Peyer's patch (tissue), 4 donors: ENCODE measurements at regions not wholly inside any gene's neighbourhood (a gene's known extent, or its start where the extent isn't known, plus 50 kb on each side); places are given as distances from the start of the nearest gene placed in this dataset.

Source experiments
- DNase-seq, 3 donors: peaks; one replicate each; pipeline ENCODE4 v3.0.0-alpha.2; 2017 to 2019
- H3K27ac ChIP-seq, 4 donors: fragments of 200-600 bp; sonication (generic); one replicate each; pipeline ENCODE4 v1.5.1; 2016 to 2019
- H3K27me3 ChIP-seq, 2 donors: fragments of 200-600 bp; sonication (generic); one replicate each; pipeline ENCODE4 v1.5.1; 2019
- H3K36me3 ChIP-seq, 3 donors: fragments of 200-600 bp; sonication (generic); one replicate each; pipeline ENCODE4 v1.5.1; 2016 to 2019
- H3K4me1 ChIP-seq, 4 donors: fragments of 200-600 bp; sonication (generic); one replicate each; pipeline ENCODE4 v1.5.1; 2016 to 2019
- H3K4me3 ChIP-seq, 4 donors: fragments of 200-600 bp; sonication (generic); 1 replicate in 3 of 4; 2 replicates in 1 of 4; pipeline ENCODE4 v1.5.1; 2016 to 2019; ENCODE audit warnings: mild to moderate bottlenecking in 1 of 4
- H3K9me3 ChIP-seq, 4 donors: fragments of 200-600 bp; sonication (generic); one replicate each; pipeline ENCODE4 v1.5.1; 2016 to 2019; ENCODE audit warnings: mild to moderate bottlenecking in 1 of 4
- CTCF ChIP-seq, 6 experiments: fragments of 450-650 bp in 4 of 6; fragments of 200-600 bp in 2 of 6; sonication (generic) in 1 of 6; IDR thresholded peaks; one replicate each; pipeline ENCODE4 v1.5.1; 2017 to 2019; ENCODE audit warnings: antibody characterized with exemption in 6 of 6, mild to moderate bottlenecking in 3 of 6, moderate library complexity in 1 of 6
- POLR2A ChIP-seq, 2 donors: fragments of 450-650 bp; IDR thresholded peaks; one replicate each; pipeline ENCODE4 v1.5.1; 2017; ENCODE audit warnings: antibody characterized with exemption in 2 of 2, mild to moderate bottlenecking in 2 of 2, moderate library complexity in 2 of 2

- no peak overlapping the region for H3K27ac ChIP-seq
Measured at GRCh38 chr6:169937389-169938261, 186.2 kb downstream of the ERMARD start.

GRCh38 chr6:169936355-169936975, 185.0 kb downstream of the ERMARD start:
- no peak for DNase-seq
- H3K4me1 ChIP-seq, result peaks cover 0 to 8% (median 0%) of the 10 kb centered on the region in 4 donors
- no peak overlapping the region for H3K4me3 ChIP-seq
- H3K27ac ChIP-seq, result no peak overlapping the region
- no peaks in the 10 kb centered on the region for H3K27me3 ChIP-seq
- H3K36me3 ChIP-seq, result no peaks in the 10 kb centered on the region
- no peaks in the 10 kb centered on the region for H3K9me3 ChIP-seq
- TF ChIP-seq CTCF (IDR thresholded peaks at IDR 0.05) (no peak), POLR2A (IDR thresholded peaks at IDR 0.05) (no peak)

More at GRCh38 chr6:169937389-169938261, 186.2 kb downstream of the ERMARD start:
- Histone ChIP-seq H3K9me3 (no peaks in the 10 kb centered on the region), H3K4me3 (no peak overlapping the region), H3K36me3 (no peaks in the 10 kb centered on the region), H3K27me3 (no peaks in the 10 kb centered on the region), H3K4me1 (peaks cover 0 to 8% (median 0%) of the 10 kb centered on the region in 4 donors)
- DNase-seq, result no peak
- no peak for TF ChIP-seq POLR2A (IDR thresholded peaks at IDR 0.05)

GRCh38 chr6:169935861-169936260, 184.4 kb downstream of the ERMARD start:
- H3K4me1 ChIP-seq, result peaks cover 0 to 8% (median 0%) of the 10 kb centered on the region in 4 donors
- H3K27me3 ChIP-seq, result no peaks in the 10 kb centered on the region
- no peak overlapping the region for H3K4me3 ChIP-seq
- no peaks in the 10 kb centered on the region for H3K9me3 ChIP-seq
- no peak for DNase-seq
- no peak for TF ChIP-seq CTCF (IDR thresholded peaks at IDR 0.05)
- TF ChIP-seq POLR2A (IDR thresholded peaks at IDR 0.05), result no peak
- H3K36me3 ChIP-seq, result no peaks in the 10 kb centered on the region
- no peak overlapping the region for H3K27ac ChIP-seq

GRCh38 chr6:169935348-169935718, 183.9 kb downstream of the ERMARD start:
- no peak for DNase-seq
- Histone ChIP-seq H3K27ac (no peak overlapping the region), H3K27me3 (no peaks in the 10 kb centered on the region), H3K36me3 (no peaks in the 10 kb centered on the region), H3K9me3 (no peaks in the 10 kb centered on the region), H3K4me1 (peaks cover 0 to 8% (median 0%) of the 10 kb centered on the region in 4 donors), H3K4me3 (no peak overlapping the region)
- TF ChIP-seq POLR2A (IDR thresholded peaks at IDR 0.05) (no peak), CTCF (IDR thresholded peaks at IDR 0.05) (no peak)

- H3K4me3 ChIP-seq, result no peak overlapping the region
- peak overlapping the region in 2 of 4 donors; percentile 6 to 13 for H3K27ac ChIP-seq
- H3K4me1 ChIP-seq, result peaks cover 0 to 8% (median 0%) of the 10 kb centered on the region in 4 donors
- H3K27me3 ChIP-seq, result no peaks in the 10 kb centered on the region
- H3K36me3 ChIP-seq, result no peaks in the 10 kb centered on the region
- no peak for TF ChIP-seq POLR2A (IDR thresholded peaks at IDR 0.05)
- TF ChIP-seq CTCF (IDR thresholded peaks at IDR 0.05), result no peak
- H3K9me3 ChIP-seq, result no peaks in the 10 kb centered on the region
- no peak for DNase-seq
Measured at GRCh38 chr6:169934699-169935347, 183.4 kb downstream of the ERMARD start.
